Naive B cell (primary cell): ENCODE measurements at regions not wholly inside any gene's neighbourhood (a gene's known extent, or its start where the extent isn't known, plus 50 kb on each side); places are given as distances from the start of the nearest gene placed in this dataset.

Experiments used
- ATAC-seq, 2 donors: fragments of 150-1000 bp; cut with Tn5 transposase; 2 replicates each; pipeline ENCODE4 v1.10.0; 2021; ENCODE audit warnings: low read depth in 2 of 2, mild to moderate bottlenecking in 2 of 2, moderate library complexity in 2 of 2
- DNase-seq: peaks from one replicate; pipeline ENCODE4 v3.0.0; 2022
- H3K27ac Mint-ChIP-seq, 6 donors: one replicate each; pipeline ENCODE4 v1.8.0; 2020 to 2022; ENCODE audit warnings: mild to moderate bottlenecking in 6 of 6, mixed read lengths in 6 of 6, moderate library complexity in 5 of 6, inconsistent platforms in 2 of 6
- H3K27me3 Mint-ChIP-seq, 3 donors: one replicate each; pipeline ENCODE4 v1.8.0; 2021 to 2022; ENCODE audit warnings: mixed read lengths in 3 of 3, mild to moderate bottlenecking in 1 of 3
- H3K36me3 Mint-ChIP-seq, 2 donors: one replicate each; pipeline ENCODE4 v1.8.0; 2020 to 2022; ENCODE audit warnings: mixed read lengths in 2 of 2, inconsistent platforms in 1 of 2, mild to moderate bottlenecking in 1 of 2
- H3K4me1 Mint-ChIP-seq, 3 donors: one replicate each; pipeline ENCODE4 v1.8.0; 2020 to 2022; ENCODE audit warnings: mixed read lengths in 3 of 3, inconsistent platforms in 1 of 3, mild to moderate bottlenecking in 1 of 3, moderate library complexity in 1 of 3
- H3K4me3 Mint-ChIP-seq, 8 donors: one replicate each; pipeline ENCODE4 v1.8.0; 2020 to 2022; ENCODE audit warnings: mild to moderate bottlenecking in 8 of 8, mixed read lengths in 8 of 8, moderate library complexity in 8 of 8, inconsistent platforms in 2 of 8
- H3K9me3 Mint-ChIP-seq, 7 donors: one replicate each; pipeline ENCODE4 v1.8.0; 2020 to 2022; ENCODE audit warnings: mixed read lengths in 7 of 7, mild to moderate bottlenecking in 5 of 7, inconsistent platforms in 2 of 7, moderate library complexity in 1 of 7

DNA sequence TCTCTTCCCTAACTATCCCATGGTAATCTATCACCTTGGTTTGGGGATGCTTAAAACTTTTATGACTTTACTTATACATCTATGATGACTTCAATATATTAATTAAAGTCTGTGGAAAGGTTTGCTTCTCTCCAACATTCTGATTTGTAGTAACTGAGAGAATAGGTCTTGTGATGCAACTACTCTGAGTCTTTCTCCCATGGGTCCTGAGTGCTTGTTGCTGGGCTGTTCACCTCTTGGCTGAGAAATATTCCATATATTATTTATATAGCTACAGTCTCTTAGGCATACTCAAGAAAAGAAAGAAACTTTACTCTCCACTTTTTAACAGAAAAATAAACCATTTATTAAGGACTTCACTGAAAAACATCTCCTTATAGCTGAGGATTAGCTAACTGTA lies 119.3 kb upstream of the PLPPR5 start:
- Mint-ChIP-seq H3K4me3 (no peak overlapping the region), H3K27me3 (no peaks in the 10 kb centered on the region), H3K27ac (no peak overlapping the region), H3K36me3 (no peaks in the 10 kb centered on the region), H3K4me1 (no peaks in the 10 kb centered on the region), H3K9me3 (peaks cover 0 to 20% (median 7%) of the 10 kb centered on the region in 7 donors)
- DNase-seq (no peak), ATAC-seq (no peak)

DNA sequence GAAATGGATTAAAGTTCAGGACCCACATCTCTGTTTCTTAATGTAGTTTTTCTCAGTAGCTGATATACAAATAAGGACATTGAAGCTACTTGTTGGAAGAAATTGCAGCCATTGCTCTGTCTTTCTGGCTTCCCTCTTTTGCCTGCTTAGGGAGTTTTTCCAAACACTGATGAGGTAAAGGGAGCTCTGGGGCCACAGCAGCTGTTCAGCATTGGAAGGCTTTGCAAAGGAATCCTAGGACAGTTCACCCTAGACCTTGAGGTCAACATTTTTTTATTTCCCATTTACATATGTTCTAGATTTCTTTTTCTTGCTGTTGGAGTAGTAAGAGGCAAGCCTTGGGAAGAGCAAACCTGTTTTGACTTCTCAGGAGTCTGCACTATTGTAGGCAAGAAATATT lies 126.9 kb upstream of the PLPPR5 start:
- Mint-ChIP-seq H3K4me1 (no peaks in the 10 kb centered on the region), H3K27ac (no peak overlapping the region), H3K36me3 (no peaks in the 10 kb centered on the region), H3K9me3 (peaks cover 0 to 13% (median 4%) of the 10 kb centered on the region in 7 donors), H3K4me3 (no peak overlapping the region), H3K27me3 (no peaks in the 10 kb centered on the region)
- no peak for ATAC-seq
- DNase-seq = no peak

DNA sequence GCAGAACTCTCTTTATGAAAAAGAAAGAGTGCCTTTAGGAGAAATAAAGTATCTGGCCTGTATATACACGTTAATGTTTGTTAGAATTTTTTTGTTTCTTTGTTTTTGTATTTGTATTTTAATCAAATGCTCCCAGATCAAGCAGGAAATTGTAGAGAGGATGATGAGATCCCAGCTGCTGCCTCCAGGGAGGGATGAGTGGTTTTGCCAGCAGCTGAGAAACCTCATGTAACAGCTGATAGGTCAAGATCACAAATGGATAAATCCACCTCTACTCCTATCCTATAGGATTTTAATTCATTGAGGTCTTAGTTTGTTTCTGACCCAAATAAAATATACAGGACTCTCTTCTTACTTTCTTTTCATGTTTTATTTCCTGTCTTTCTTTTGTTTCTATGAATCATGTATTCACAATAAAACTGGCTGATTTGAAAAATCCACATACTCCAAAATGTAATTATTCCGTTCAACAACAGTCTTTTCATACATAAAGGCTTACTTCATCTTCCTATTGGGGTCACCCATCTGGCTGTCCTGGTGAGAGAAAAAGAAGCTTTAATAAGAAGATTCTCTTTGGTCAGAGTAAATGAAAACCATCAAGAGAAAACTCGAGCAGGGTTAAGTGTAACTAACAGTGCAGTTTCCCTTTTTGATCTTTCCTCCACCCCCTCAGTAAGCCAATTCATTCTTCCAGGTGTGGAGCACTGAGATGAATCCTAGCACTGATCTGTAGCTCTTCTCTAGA lies 129.3 kb upstream of the PLPPR5 start:
- ATAC-seq (no peak), DNase-seq (no peak)
- Mint-ChIP-seq H3K9me3 (peaks cover 0 to 14% (median 5%) of the 10 kb centered on the region in 7 donors), H3K36me3 (no peaks in the 10 kb centered on the region), H3K27ac (no peak overlapping the region), H3K4me3 (peak overlapping the region in 1 of 8 donors; percentile 38), H3K27me3 (no peaks in the 10 kb centered on the region), H3K4me1 (no peaks in the 10 kb centered on the region)

DNA sequence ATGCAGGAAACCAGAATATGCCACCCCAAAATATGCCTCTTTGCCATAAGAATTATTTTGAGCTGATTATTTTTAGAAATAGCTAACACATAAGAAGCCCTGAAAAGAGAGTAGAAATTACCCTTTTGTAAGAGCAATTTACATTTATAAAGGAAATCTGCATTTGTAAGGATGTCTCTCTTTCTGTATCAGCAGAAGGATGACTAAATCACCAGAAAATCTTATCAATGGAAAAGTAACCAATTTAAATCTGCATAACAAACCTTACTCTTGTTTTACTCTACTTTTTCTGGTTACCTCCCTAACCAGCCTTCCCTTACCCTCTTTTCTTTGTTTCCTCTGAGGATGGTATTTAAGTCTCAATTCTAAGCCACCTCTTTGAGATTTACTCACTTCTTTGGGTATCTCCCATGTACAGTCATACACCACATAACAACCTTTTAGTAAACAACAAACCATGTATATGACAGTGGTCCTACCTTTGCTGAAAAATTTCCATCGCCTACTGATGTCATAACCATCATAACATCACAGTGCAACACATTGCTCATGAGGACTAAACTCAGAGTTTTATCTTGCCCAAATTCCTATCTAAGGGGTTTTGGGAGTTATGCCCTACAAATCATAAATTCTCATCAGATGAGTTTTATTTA lies 126.6 kb upstream of the PLPPR4 start:
- Mint-ChIP-seq H3K27ac (no peak overlapping the region), H3K27me3 (no peaks in the 10 kb centered on the region), H3K9me3 (peaks cover 0 to 14% (median 4%) of the 10 kb centered on the region in 7 donors), H3K4me1 (no peaks in the 10 kb centered on the region), H3K4me3 (no peak overlapping the region), H3K36me3 (no peaks in the 10 kb centered on the region)
- no peak for ATAC-seq
- no peak for DNase-seq

DNA sequence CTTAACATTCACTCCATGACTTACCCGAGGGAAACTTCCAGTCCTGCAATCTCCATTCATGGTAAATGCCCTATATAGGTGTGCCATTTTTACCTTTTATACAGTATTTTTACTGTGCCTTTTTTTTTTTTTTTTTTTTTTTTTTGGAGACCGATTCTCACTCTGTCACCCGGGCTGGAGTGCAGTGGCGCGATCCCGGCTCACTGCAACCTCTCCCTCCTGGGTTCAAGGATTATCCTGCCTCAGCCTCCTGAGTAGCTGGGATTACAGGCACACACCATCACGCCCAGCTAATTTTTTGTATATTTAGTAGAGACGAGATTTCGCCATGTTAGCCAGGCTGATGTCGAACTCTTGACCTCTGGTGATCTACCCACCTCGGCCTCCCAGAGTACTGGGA lies 124.4 kb upstream of the PLPPR4 start:
- no peak overlapping the region for H3K4me3 Mint-ChIP-seq
- no peaks in the 10 kb centered on the region for H3K36me3 Mint-ChIP-seq
- DNase-seq (no peak), ATAC-seq (no peak)
- H3K4me1 Mint-ChIP-seq = no peaks in the 10 kb centered on the region
- no peak overlapping the region for H3K27ac Mint-ChIP-seq
- H3K27me3 Mint-ChIP-seq = no peaks in the 10 kb centered on the region
- peaks cover 0 to 14% (median 4%) of the 10 kb centered on the region in 7 donors for H3K9me3 Mint-ChIP-seq

DNA sequence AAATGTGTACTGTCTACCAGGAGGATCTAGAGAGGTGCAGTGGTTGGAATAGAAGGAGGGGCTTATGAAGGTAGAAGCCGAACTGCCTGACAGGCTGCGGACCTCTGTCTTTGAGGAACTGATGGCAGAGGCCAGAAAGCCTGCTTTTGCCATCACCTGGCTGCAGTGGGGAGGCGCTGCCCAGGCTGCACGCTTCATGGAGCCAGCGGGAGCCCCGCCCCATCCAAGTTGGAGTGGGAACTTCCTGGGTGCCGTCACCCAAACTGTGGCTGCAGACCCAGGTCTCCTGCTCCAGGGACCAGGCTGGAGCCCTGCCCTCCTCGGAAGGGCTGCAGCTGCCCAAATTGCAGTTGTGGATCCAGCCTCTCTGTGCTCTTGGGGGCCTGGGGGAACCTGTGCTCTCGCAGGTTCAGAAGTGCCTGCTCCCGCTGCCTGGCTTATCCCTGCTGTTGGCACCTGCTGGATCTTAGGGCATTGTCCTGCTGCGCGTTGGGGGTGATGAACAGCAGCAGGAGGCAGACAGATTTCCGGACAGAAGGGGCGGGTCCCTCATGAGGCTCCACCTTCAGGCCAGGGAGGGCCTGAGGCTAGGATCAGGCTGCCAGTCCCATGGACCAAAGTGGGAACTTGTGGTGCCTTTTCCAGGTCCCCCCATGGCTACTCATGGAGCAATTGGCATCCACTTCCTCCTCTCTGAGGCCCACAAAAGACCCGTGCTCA lies 118.0 kb upstream of the PLPPR4 start:
- Mint-ChIP-seq H3K27me3 (peaks cover 0 to 4% (median 0%) of the 10 kb centered on the region in 3 donors), H3K4me3 (no peak overlapping the region), H3K4me1 (no peaks in the 10 kb centered on the region), H3K27ac (no peak overlapping the region), H3K36me3 (no peaks in the 10 kb centered on the region), H3K9me3 (no peaks in the 10 kb centered on the region)
- ATAC-seq (no peak), DNase-seq (no peak)

DNA sequence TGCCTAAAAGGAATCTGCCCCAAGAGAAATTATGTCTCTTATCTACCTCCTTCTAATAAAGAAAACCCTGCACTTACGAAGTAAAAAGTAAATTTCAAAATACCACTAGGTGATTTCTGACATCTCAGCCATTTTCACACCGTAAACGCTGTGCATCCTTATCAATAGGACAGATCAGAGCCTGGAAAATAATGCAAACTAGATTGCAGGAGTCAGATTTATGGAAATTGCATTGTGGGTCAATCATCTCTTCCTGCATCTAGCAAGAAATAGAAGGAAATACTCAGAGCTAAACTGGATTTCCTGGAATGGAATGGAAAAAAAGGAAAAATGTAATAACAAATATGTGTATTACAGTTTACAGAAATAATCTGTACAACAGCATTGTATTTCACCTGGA lies 114.3 kb upstream of the PLPPR4 start:
- no peak for ATAC-seq
- Mint-ChIP-seq H3K36me3 (no peaks in the 10 kb centered on the region), H3K27me3 (peaks cover 0 to 4% (median 0%) of the 10 kb centered on the region in 3 donors), H3K4me3 (no peak overlapping the region), H3K27ac (no peak overlapping the region), H3K4me1 (no peaks in the 10 kb centered on the region), H3K9me3 (no peaks in the 10 kb centered on the region)
- no peak for DNase-seq

DNA sequence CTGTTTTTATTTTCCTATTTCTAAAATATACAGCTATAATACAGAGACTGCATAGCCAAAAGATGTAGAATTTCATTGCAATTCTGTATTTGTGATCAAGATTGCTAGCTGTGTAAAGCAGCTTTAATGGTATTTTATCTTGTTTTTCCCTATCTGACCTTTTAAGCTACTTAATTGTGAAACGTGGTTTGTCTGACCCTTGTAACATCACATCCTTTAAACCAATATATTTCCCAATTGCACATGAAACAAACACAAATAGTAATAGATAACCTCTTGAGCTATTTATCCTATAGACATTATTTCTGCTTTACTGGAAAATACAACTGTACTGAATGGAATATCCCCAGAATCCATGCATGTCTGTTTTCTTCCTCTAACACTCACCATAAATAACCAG lies 112.2 kb upstream of the PLPPR4 start:
- ATAC-seq = no peak
- no peaks in the 10 kb centered on the region for H3K4me1 Mint-ChIP-seq
- no peak for DNase-seq
- H3K27me3 Mint-ChIP-seq = peaks cover 0 to 4% (median 0%) of the 10 kb centered on the region in 3 donors
- H3K4me3 Mint-ChIP-seq = no peak overlapping the region
- H3K9me3 Mint-ChIP-seq = peaks cover 0 to 2% (median 0%) of the 10 kb centered on the region in 7 donors
- H3K36me3 Mint-ChIP-seq = no peaks in the 10 kb centered on the region
- no peak overlapping the region for H3K27ac Mint-ChIP-seq

DNA sequence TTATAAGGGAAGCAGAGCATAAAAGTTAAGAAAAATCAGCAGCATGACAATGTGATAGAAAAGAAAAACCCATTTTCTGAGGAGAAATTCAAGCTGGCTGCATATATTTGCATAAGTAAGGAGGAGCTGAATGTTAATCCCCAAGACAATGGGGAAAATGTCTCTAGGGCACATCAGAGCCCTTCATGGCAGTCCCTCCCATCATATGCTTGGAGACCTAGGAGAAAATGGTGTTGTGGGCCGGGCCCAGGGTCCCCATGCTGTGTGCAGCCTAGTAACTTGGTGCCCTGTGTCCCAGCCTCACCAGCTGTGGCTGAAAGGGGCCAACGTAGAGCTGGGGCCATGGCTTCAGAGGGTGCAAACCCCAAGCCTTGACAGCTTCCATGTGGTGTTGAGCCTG lies 100.6 kb upstream of the PLPPR4 start:
- peaks cover 0 to 13% (median 0%) of the 10 kb centered on the region in 7 donors for H3K9me3 Mint-ChIP-seq
- no peak overlapping the region for H3K4me3 Mint-ChIP-seq
- H3K27me3 Mint-ChIP-seq = peaks cover 0 to 11% (median 11%) of the 10 kb centered on the region in 3 donors
- H3K4me1 Mint-ChIP-seq = no peaks in the 10 kb centered on the region
- ATAC-seq (no peak), DNase-seq (no peak)
- H3K36me3 Mint-ChIP-seq = no peaks in the 10 kb centered on the region
- H3K27ac Mint-ChIP-seq = no peak overlapping the region

DNA sequence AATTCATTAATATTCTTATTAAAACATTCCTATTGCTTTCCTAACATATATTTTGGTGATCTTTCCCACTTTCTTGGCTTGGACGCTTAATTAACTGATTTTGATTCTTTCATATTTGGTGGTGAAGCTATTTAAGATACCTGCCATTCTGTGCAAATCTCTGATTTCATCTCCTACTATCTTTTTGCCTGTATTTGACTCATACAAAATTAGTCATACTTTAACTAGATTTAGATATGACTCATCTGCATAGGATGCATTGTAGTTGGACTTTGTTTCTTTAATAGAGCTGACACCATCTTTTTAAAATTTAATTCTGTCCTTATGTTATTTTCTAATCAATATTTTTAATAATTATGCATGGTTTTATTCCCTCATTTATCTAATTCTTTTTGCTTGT lies 93.8 kb upstream of the PLPPR4 start:
- Mint-ChIP-seq H3K9me3 (no peaks in the 10 kb centered on the region), H3K4me3 (no peak overlapping the region), H3K27ac (no peak overlapping the region), H3K27me3 (peaks cover 4 to 7% (median 6%) of the 10 kb centered on the region in 3 donors), H3K36me3 (no peaks in the 10 kb centered on the region), H3K4me1 (no peaks in the 10 kb centered on the region)
- DNase-seq = no peak
- ATAC-seq = no peak

DNA sequence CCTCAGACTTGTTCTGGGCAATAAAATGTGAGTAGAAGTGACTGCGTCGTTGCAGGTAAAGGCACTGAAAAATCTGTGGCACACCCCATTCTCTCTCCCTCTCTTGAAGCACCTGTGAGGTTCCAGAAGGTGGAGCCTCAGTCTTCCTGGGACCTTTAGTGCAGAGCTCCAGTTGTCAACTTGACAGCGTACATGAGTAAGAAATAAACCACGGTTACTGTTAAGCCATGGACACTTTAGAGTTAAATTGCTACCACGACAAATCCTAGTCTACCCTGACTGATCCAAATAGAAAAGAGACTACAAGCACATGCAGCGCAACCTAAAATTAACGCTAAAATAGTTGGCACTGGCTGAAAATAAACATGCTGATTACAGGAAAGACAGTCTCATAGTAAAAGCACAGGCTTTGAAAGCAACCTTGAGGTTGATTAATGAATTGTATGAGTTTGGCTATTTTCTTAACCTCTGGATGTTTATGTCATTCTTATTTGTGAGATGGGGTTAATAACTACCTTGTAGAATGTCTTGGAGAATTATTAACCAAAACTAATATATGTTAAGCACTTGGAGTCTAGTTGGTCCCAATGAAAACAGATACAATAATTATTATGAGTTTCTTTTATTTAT lies 93.0 kb upstream of the PLPPR4 start:
- Mint-ChIP-seq H3K4me1 (no peaks in the 10 kb centered on the region), H3K4me3 (no peak overlapping the region), H3K9me3 (no peaks in the 10 kb centered on the region), H3K27me3 (peaks cover 0 to 7% (median 6%) of the 10 kb centered on the region in 3 donors), H3K36me3 (no peaks in the 10 kb centered on the region), H3K27ac (no peak overlapping the region)
- ATAC-seq = no peak
- no peak for DNase-seq

DNA sequence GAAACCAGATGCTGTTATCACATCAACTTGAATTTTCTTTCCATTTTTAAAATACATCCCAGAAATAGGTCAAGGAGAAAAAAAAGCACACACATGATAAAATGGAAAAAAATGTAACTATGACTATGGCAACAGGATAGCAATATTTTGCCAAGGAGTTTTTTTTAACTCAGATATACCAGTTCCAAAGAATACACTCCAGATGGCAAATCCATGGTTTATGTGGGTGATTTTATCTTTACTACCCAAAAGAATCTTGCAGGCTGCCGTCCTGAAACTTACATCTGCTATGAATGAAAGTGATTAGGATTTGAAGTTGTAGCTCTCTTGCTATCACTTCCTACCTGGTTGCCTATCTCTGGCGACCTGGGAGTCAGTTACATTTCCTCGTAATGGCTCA lies 91.0 kb upstream of the PLPPR4 start:
- Mint-ChIP-seq H3K9me3 (no peaks in the 10 kb centered on the region), H3K36me3 (no peaks in the 10 kb centered on the region), H3K4me3 (no peak overlapping the region), H3K27me3 (peaks cover 0 to 7% (median 6%) of the 10 kb centered on the region in 3 donors), H3K27ac (no peak overlapping the region), H3K4me1 (no peaks in the 10 kb centered on the region)
- DNase-seq (no peak), ATAC-seq (no peak)

DNA sequence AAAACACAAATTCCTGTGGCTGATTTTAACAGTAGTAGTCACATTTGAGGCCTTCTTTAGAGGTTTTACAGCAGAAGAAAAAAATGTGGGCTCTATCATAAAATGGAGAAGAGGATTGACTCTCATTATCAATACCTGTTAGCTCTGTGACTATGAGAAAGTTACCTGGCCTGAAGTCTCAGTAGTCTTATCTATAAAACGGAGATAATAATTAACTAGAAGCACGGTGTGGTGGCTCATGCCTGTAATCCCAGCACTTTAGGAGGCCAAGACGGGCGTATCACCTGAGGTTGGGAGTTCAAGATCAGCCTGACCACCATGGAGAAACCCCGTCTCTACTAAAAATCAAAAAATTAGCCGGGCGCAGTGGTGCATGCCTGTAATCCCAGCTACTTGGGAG lies 90.4 kb upstream of the PLPPR4 start:
- Mint-ChIP-seq H3K9me3 (no peaks in the 10 kb centered on the region), H3K4me3 (no peak overlapping the region), H3K27me3 (peaks cover 0 to 7% (median 6%) of the 10 kb centered on the region in 3 donors), H3K36me3 (no peaks in the 10 kb centered on the region), H3K27ac (no peak overlapping the region), H3K4me1 (no peaks in the 10 kb centered on the region)
- DNase-seq (no peak), ATAC-seq (no peak)
